NB4 (cell line): ENCODE measurements at regions not wholly inside any gene's neighbourhood (a gene's known extent, or its start where the extent isn't known, plus 50 kb on each side); places are given as distances from the start of the nearest gene placed in this dataset.

Experiments used
- CTCF ChIP-seq: IDR thresholded peaks from one replicate; pipeline ENCODE4 v1.5.1; 2012; ENCODE audit warnings: low read depth, low read length
- POLR2A ChIP-seq: IDR thresholded peaks from 2 replicates; pipeline ENCODE4 v1.6.1; 2011; ENCODE audit warnings: mild to moderate bottlenecking; ENCODE audit not compliant: insufficient read length; ENCODE audit errors: extremely low read depth

- TF ChIP-seq POLR2A (no peak), CTCF (no peak)
Observed at GRCh38 chr1:37108596-37109188, 74.4 kb upstream of the GRIK3 start.
